Activated CD8-positive, alpha-beta T cell treated with anti-CD3 and anti-CD28 coated beads for 36 hours (primary cell): ENCODE measurements at regions not wholly inside any gene's neighbourhood (a gene's known extent, or its start where the extent isn't known, plus 50 kb on each side); places are given as distances from the start of the nearest gene placed in this dataset.

Experiments used
- ATAC-seq: fragments of 200-7000 bp; cut with Tn5 transposase; one replicate; pipeline ENCODE4 v1.10.0; 2021; ENCODE audit warnings: mild to moderate bottlenecking, moderate library complexity
- CTCF ChIA-PET: fragments of 350-600 bp; sonication (Branson Sonifier 250); formaldehyde crosslinking; loops from one replicate; lab custom pipeline; 2021; ENCODE audit warnings: antibody characterized with exemption; lab: Charles Lee
- POLR2A ChIA-PET: fragments of 350-600 bp; sonication (Branson Sonifier 250); formaldehyde crosslinking; loops from one replicate; lab custom pipeline; 2021; ENCODE audit warnings: antibody characterized with exemption; lab: Charles Lee
- DNase-seq: peaks from one replicate; pipeline ENCODE4 v3.0.0-alpha.2; 2020
- H3K27ac Mint-ChIP-seq: one replicate; pipeline ENCODE4 v1.8.0; 2021; ENCODE audit warnings: mild to moderate bottlenecking, mixed read lengths
- H3K27me3 Mint-ChIP-seq: one replicate; pipeline ENCODE4 v1.8.0; 2021; ENCODE audit warnings: mixed read lengths
- H3K36me3 Mint-ChIP-seq: one replicate; pipeline ENCODE4 v1.8.0; 2021; ENCODE audit warnings: low read depth, mixed read lengths
- H3K4me1 Mint-ChIP-seq: one replicate; pipeline ENCODE4 v1.8.0; 2021; ENCODE audit warnings: low read depth, mixed read lengths
- H3K4me3 Mint-ChIP-seq: one replicate; pipeline ENCODE4 v1.8.0; 2021; ENCODE audit warnings: mild to moderate bottlenecking, moderate library complexity, mixed read lengths
- H3K9me3 Mint-ChIP-seq: one replicate; pipeline ENCODE4 v1.8.0; 2021; ENCODE audit warnings: mixed read lengths
- CTCF ChIP-seq: fragments of 200-600 bp; IDR thresholded peaks from one replicate; pipeline ENCODE4 v1.8.0; 2022; ENCODE audit warnings: antibody characterized with exemption, mild to moderate bottlenecking
- intact Hi-C: fragments of 100-400 bp; cut with micrococcal nuclease; formaldehyde crosslinking; loops from one replicate; pipeline ENCODE4 v1.10.0; 2022

DNA sequence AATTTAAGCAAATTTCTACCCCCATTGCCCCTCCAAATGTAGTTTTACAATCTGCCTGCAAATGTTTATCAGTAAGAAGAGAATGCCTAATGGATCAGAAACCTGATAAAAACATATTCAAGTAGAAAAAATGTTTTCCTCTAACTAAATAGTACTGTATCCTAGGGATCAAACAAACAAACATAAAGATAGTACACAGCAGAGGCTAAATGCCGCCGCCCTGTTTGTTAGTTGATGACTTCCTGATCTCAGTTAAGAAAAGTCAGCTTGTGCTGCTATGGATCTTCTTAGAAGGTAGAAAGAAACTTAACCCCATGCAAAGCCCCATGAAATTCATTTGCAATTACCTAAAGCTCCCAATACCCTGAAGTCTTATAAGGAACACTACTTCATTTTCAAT, 387.3 kb upstream of the THBS1 start:
- ChIA-PET POLR2A (no interaction called here), CTCF (no interaction called here)
- no peaks in the 10 kb centered on the region for H3K4me1 Mint-ChIP-seq
- no peaks in the 10 kb centered on the region for H3K36me3 Mint-ChIP-seq
- no peak for DNase-seq
- intact Hi-C loops = no loop called here
- no peak overlapping the region for H3K27ac Mint-ChIP-seq
- no peak overlapping the region for H3K4me3 Mint-ChIP-seq
- no peak for ATAC-seq
- H3K27me3 Mint-ChIP-seq = peaks cover 7% of the 10 kb centered on the region
- no peak for TF ChIP-seq CTCF
- H3K9me3 Mint-ChIP-seq = no peaks in the 10 kb centered on the region

DNA sequence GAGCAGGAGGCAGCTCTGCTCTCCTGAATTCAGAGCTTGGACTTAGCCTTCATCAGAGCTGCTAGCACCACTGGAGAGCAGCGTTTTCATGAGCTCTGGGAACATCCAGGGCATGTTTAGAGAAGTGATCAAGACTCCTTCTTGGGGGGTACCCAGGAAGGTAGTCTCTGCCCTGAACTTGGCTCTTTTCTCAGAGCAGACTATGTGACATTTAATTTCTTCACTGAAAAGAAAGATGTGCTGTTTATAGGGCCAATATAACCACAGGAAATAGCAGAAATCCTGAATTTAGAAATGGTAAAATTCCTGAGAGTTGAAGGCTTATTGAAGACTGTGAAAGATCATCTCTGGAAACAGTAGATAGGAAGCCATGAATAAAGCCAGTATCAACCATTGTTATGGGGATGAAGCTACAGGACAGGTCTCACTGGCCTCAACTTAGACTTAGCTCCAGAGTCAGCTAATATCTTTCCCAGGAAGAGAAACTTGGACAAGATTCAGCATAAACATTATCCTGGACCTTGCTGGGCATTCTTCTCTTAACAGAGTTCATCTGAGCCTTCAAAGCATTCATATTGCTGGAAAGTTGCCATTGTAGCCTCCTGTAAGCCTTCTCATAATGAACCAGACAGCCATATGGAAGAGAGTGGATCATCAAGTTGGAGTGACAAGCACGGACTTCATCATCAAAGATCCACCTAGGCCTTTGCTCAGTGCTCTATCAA, 386.6 kb upstream of the THBS1 start:
- H3K27me3 Mint-ChIP-seq = peaks cover 4% of the 10 kb centered on the region
- ATAC-seq (no peak), DNase-seq (no peak)
- no peak overlapping the region for H3K4me3 Mint-ChIP-seq
- TF ChIP-seq CTCF = no peak
- ChIA-PET POLR2A (no interaction called here), CTCF (no interaction called here)
- H3K27ac Mint-ChIP-seq = no peak overlapping the region
- H3K4me1 Mint-ChIP-seq = no peaks in the 10 kb centered on the region
- H3K36me3 Mint-ChIP-seq = no peaks in the 10 kb centered on the region
- intact Hi-C loops = no loop called here
- H3K9me3 Mint-ChIP-seq = no peaks in the 10 kb centered on the region

DNA sequence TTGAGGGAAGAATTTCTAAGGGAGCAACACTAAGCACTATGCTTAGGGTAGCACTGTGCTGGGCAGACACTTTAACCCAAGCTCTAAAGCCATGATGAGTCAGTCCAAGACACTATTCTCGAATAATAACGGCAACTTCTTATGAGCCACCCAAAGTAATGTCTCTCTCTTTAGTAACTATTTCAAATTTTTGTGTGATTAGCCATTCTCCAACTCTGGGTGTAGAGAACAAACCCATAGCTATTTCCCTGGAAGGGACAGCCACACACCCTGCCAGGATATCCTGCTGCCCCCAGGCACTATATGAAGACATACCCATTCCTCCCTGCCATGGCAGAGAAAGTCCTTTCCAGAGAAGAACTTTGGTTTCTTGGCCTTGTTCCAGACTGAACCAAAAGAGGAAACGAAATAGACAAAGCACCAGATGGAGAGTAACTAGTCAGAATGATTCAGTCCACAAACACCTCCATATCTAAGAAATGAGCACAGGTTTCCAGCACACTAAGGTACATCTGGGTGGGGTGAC, 384.9 kb upstream of the THBS1 start:
- intact Hi-C loops = no loop called here
- TF ChIP-seq CTCF = no peak

GRCh38 chr15:39198044-39199000, 382.6 kb upstream of the THBS1 start:
- ATAC-seq = no peak
- H3K36me3 Mint-ChIP-seq = no peaks in the 10 kb centered on the region
- CTCF ChIA-PET = interaction anchor here (1.1 kb wide), 1 partner anchor 73 kb away, joined by 3 read pairs; no protein-coding TSS in a partner anchor

More for the DNA sequence above, 384.9 kb upstream of the THBS1 start:
- Mint-ChIP-seq H3K4me3 (no peak overlapping the region), H3K27me3 (peaks cover 4% of the 10 kb centered on the region), H3K36me3 (no peaks in the 10 kb centered on the region), H3K9me3 (no peaks in the 10 kb centered on the region), H3K4me1 (no peaks in the 10 kb centered on the region), H3K27ac (no peak overlapping the region)
- no peak for DNase-seq
- CTCF ChIA-PET = no interaction called here
- ATAC-seq = no peak
- POLR2A ChIA-PET = no interaction called here

More at GRCh38 chr15:39198044-39199000, 382.6 kb upstream of the THBS1 start:
- peaks cover 9% of the 10 kb centered on the region for H3K27me3 Mint-ChIP-seq
- TF ChIP-seq CTCF = no peak
- no peaks in the 10 kb centered on the region for H3K4me1 Mint-ChIP-seq
- no peak for DNase-seq
- H3K27ac Mint-ChIP-seq = no peak overlapping the region
- intact Hi-C loops = no loop called here
- no peaks in the 10 kb centered on the region for H3K9me3 Mint-ChIP-seq
- POLR2A ChIA-PET = interaction anchor here (0.5 kb wide), 1 partner anchor 290 kb away, joined by 3 read pairs; no protein-coding TSS in a partner anchor
- H3K4me3 Mint-ChIP-seq = no peak overlapping the region
